WERI-Rb-1 (cell line): ENCODE measurements at regions not wholly inside any gene's neighbourhood (a gene's known extent, or its start where the extent isn't known, plus 50 kb on each side); places are given as distances from the start of the nearest gene placed in this dataset.

Experiments used
- DNase-seq: peaks from one replicate; pipeline ENCODE4 v3.0.0-alpha.2; 2020
- H3K27ac ChIP-seq: fragments of 250-450 bp; sonication (Bioruptor Pico); 2 replicates; pipeline ENCODE4 v1.5.1; 2020; ENCODE audit warnings: mild to moderate bottlenecking, moderate library complexity
- H3K27me3 ChIP-seq: fragments of 250-450 bp; sonication (Bioruptor Pico); 2 replicates; pipeline ENCODE4 v1.5.1; 2021; ENCODE audit warnings: mild to moderate bottlenecking, low read depth, moderate library complexity; ENCODE audit not compliant: insufficient read depth, severe bottlenecking
- H3K36me3 ChIP-seq: fragments of 250-450 bp; sonication (Bioruptor Pico); 2 replicates; pipeline ENCODE4 v1.5.1; 2020; ENCODE audit warnings: mild to moderate bottlenecking, moderate library complexity
- H3K4me3 ChIP-seq: 2 replicates; pipeline ENCODE4 v1.5.1; 2011; ENCODE audit warnings: low read depth, mild to moderate bottlenecking, control low read depth, low read length
- H3K9me3 ChIP-seq: fragments of 250-450 bp; sonication (Bioruptor Pico); 2 replicates; pipeline ENCODE4 v1.5.1; 2021; ENCODE audit warnings: mild to moderate bottlenecking, moderate library complexity; ENCODE audit not compliant: severe bottlenecking
- CTCF ChIP-seq: IDR thresholded peaks from 2 replicates; pipeline ENCODE4 v1.5.1; 2011; ENCODE audit warnings: low read depth, mild to moderate bottlenecking, control low read depth, inconsistent platforms, low read length

- H3K9me3 ChIP-seq, result no peaks in the 10 kb centered on the region
- no peak overlapping the region for H3K4me3 ChIP-seq
- DNase-seq, result no peak
- H3K36me3 ChIP-seq, result no peaks in the 10 kb centered on the region
- no peak for TF ChIP-seq CTCF
- H3K27me3 ChIP-seq, result peaks cover 62% of the 10 kb centered on the region
- no peak overlapping the region for H3K27ac ChIP-seq
Observed at GRCh38 chr5:33282696-33283095, 158.1 kb upstream of the TARS1 start.

GRCh38 chr5:33283243-33283642 is 157.5 kb upstream of the TARS1 start:
- Histone ChIP-seq H3K27me3 (peaks cover 60% of the 10 kb centered on the region), H3K36me3 (no peaks in the 10 kb centered on the region), H3K4me3 (no peak overlapping the region), H3K9me3 (no peaks in the 10 kb centered on the region), H3K27ac (no peak overlapping the region)
- no peak for DNase-seq
- TF ChIP-seq CTCF, result no peak

- no peak for TF ChIP-seq CTCF
- Histone ChIP-seq H3K4me3 (no peak overlapping the region), H3K9me3 (no peaks in the 10 kb centered on the region), H3K36me3 (no peaks in the 10 kb centered on the region), H3K27me3 (peaks cover 70% of the 10 kb centered on the region), H3K27ac (no peak overlapping the region)
- DNase-seq, result no peak
Observed at GRCh38 chr5:33284681-33285080, 156.1 kb upstream of the TARS1 start.

- H3K9me3 ChIP-seq, result no peaks in the 10 kb centered on the region
- peaks cover 63% of the 10 kb centered on the region for H3K27me3 ChIP-seq
- no peak overlapping the region for H3K4me3 ChIP-seq
- DNase-seq, result no peak
- no peak for TF ChIP-seq CTCF
- H3K27ac ChIP-seq, result no peak overlapping the region
- no peaks in the 10 kb centered on the region for H3K36me3 ChIP-seq
Observed at GRCh38 chr5:33287242-33287641, 153.5 kb upstream of the TARS1 start.

- H3K27me3 ChIP-seq, result peaks cover 60% of the 10 kb centered on the region
- no peak overlapping the region for H3K27ac ChIP-seq
- no peak overlapping the region for H3K4me3 ChIP-seq
- H3K36me3 ChIP-seq, result no peaks in the 10 kb centered on the region
- H3K9me3 ChIP-seq, result no peaks in the 10 kb centered on the region
- no peak for DNase-seq
- no peak for TF ChIP-seq CTCF
Observed at GRCh38 chr5:33291216-33292000, 149.4 kb upstream of the TARS1 start.

- no peak for TF ChIP-seq CTCF
- no peak for DNase-seq
Observed at GRCh38 chr5:33297760-33298216, 143.0 kb upstream of the TARS1 start.

More at GRCh38 chr5:33297760-33298216, 143.0 kb upstream of the TARS1 start:
- Histone ChIP-seq H3K36me3 (no peaks in the 10 kb centered on the region), H3K27ac (no peak overlapping the region), H3K4me3 (no peak overlapping the region), H3K9me3 (no peaks in the 10 kb centered on the region), H3K27me3 (peaks cover 68% of the 10 kb centered on the region)
